ENCODE measurements at regions not wholly inside any gene's neighbourhood (a gene's known extent, or its start where the extent isn't known, plus 50 kb on each side); places are given as distances from the start of the nearest gene placed in this dataset.

DNA sequence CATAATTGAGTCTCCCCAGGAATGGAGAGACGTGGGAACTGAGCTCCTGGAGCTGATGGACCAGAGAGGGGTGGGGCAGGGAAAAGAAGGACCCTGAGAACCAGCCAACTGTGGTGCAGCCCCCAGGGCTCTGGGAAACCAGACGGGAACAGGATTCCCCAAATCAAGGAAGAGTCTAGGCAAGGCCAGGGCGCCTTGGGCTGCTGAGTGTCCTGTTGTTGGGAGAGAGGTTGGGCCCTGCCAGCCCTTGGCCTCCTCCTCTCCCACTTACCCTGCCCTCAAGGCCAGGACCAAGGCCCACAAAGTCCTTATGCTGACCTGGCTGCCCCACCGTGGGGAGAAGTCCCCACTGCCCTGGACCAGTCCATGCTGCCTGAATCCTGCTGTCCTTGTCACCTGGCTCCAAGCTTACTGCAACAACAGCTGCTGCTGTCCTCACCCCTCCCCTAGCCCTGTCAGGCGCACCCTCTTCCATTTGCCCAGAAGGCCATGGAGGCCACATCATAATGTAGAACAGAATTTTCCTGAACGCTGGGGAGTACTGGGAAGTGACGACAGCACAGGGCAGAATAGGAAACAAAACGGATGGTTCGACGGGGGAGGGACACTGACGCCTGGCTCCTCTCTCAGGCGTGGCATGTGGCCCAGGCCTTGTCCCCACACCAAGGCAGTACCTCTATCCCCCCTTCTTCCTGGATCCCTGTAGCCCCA is 132.9 kb upstream of the ZMIZ1 start:
- H3K9me3 ChIP-seq (ENCODE audit: low read depth) = no peaks in the 10 kb centered on the region
- no peak overlapping the region for H3K27ac ChIP-seq

DNA sequence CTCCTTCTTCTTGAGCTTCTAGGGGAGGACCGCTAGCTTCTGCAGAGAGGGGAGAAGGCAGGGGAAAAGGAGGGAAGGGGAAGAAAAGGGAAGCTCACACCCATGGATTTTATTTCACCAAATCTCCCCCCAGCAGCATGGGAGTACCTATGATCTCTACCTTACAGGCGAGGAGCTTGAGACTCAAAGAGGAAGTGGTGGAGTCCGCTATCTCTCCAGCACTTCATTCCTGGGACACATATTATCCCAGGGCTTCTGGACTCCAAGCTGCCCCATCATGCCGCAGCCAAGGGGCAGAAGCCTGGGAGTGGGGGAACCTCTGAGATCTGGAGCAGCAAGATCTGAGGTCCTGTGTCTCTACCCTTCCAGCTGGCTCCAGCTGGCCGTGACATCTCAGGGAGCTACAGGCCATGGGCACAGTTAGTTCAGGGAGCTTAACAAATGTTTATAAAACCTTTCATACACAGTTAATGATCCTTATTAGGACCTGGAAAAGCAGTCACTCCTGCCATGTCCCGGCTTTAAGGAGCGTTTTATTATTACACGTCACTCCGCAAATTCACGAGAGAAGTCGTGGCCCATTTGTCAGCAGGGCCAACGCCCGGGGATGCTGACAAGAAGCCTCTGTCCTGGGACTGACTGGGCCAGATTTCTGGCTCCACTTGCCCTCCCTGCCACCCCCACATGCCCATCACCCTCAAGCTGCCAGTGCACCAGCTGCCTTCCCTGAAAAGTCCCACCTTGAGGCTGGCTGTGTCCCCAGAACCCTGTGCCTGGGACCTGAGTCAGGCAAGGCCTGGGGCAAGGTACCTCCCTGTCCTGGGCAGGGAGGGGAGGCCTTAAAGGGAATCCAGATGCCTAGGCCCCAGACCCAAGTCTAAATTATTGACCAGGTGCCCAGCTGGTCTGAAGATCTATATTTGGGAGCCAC is 132.1 kb upstream of the ZMIZ1 start:
- no peak overlapping the region for H3K27ac ChIP-seq
- H3K27me3 ChIP-seq = no peaks in the 10 kb centered on the region
- peaks cover 8% of the 10 kb centered on the region for H3K4me1 ChIP-seq (ENCODE audit: low read depth)
- H3K36me3 ChIP-seq = no peaks in the 10 kb centered on the region
- H3K9me3 ChIP-seq (ENCODE audit: low read depth) = no peaks in the 10 kb centered on the region
- no peak for DNase-seq (ENCODE audit: low read depth in 1 of 2, low spot score in 1 of 2)
- TF ChIP-seq, protein P1, sequence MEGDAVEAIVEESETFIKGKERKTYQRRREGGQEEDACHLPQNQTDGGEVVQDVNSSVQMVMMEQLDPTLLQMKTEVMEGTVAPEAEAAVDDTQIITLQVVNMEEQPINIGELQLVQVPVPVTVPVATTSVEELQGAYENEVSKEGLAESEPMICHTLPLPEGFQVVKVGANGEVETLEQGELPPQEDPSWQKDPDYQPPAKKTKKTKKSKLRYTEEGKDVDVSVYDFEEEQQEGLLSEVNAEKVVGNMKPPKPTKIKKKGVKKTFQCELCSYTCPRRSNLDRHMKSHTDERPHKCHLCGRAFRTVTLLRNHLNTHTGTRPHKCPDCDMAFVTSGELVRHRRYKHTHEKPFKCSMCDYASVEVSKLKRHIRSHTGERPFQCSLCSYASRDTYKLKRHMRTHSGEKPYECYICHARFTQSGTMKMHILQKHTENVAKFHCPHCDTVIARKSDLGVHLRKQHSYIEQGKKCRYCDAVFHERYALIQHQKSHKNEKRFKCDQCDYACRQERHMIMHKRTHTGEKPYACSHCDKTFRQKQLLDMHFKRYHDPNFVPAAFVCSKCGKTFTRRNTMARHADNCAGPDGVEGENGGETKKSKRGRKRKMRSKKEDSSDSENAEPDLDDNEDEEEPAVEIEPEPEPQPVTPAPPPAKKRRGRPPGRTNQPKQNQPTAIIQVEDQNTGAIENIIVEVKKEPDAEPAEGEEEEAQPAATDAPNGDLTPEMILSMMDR (IDR thresholded peaks at IDR 0.05; ENCODE audit: low read depth, low read length) = no peak
- no peak overlapping the region for H3K4me3 ChIP-seq

More for the DNA sequence above, 132.9 kb upstream of the ZMIZ1 start:
- peak in 1 of 2 donors; percentile 28 for DNase-seq (ENCODE audit: low read depth in 1 of 2, low spot score in 1 of 2)
- Histone ChIP-seq H3K36me3 (no peaks in the 10 kb centered on the region), H3K4me3 (no peak overlapping the region), H3K27me3 (no peaks in the 10 kb centered on the region), H3K4me1 (ENCODE audit: low read depth) (peaks cover 8% of the 10 kb centered on the region)
- TF ChIP-seq, protein P1 (IDR thresholded peaks at IDR 0.05; ENCODE audit: low read depth, low read length) = no peak

DNA sequence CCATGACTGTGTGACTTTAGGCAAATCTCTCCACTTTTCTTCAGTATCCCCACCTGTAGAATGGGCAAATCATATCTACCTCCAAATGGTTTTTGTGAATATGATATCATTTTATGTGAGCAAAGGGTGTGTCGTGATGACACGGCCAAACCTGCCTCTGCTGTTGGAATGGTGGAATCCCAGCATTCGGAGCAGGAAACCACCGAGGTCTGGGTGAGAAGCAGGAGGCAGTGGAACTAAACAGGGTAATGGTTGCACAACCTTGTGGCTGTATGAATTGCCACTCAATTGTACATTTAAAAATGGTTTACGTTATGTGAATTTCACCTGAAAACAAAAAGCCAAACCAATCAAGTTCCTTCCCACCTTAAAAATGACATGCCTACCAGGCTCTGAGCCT is 131.4 kb upstream of the ZMIZ1 start:
- H3K9me3 ChIP-seq (ENCODE audit: low read depth) = no peaks in the 10 kb centered on the region
- H3K4me3 ChIP-seq = no peak overlapping the region
- H3K4me1 ChIP-seq (ENCODE audit: low read depth) = peaks cover 8% of the 10 kb centered on the region
- H3K27ac ChIP-seq = no peak overlapping the region
- peak in 1 of 2 donors; percentile 51 for DNase-seq (ENCODE audit: low read depth in 1 of 2, low spot score in 1 of 2)
- no peaks in the 10 kb centered on the region for H3K27me3 ChIP-seq
- TF ChIP-seq, protein P1 (IDR thresholded peaks at IDR 0.05; ENCODE audit: low read depth, low read length) = no peak
- H3K36me3 ChIP-seq = no peaks in the 10 kb centered on the region

DNA sequence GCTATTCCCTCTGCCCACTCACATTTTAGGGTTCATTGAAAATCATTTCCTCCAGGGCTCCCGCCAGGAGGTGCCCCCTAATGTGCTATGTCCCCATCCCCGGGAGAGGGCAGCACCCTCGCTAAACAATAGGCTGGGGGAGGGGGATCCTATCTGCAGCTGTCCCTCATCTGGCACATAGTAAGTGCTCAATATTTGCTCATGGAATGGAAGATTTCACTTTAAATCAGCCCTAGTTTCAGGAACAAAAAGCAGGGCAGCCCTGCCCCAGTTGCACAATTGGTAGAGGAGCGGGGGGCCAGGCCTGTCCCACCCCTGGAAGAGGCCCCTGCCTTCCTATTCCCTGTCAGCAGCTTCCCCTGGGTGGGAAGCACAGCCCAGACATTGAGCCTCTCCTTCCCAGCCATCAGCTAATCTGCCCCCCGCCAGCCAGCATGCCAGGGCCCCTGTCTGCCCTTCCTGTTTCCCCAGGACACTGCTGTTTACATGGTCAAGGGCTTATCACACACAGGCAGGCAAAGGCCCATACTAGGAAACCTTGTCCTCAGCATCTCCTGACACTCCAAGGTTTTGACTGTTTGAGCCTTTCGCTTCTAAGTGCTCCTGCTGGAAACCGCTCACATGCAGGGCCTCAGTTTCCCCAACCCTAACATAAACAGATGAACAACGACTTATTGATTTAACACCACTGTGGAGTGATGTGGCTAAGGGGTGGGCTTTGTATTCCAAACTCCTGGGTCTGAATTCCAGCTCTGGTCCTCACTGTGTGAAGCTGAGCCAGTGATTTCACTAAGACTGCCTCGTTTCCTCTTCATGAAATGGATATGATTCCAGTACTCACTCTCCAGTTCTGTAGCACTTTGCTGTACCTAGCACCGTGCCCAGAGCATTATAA is 130.7 kb upstream of the ZMIZ1 start:
- TF ChIP-seq, protein P1 (IDR thresholded peaks at IDR 0.05; ENCODE audit: low read depth, low read length) = no peak
- Histone ChIP-seq H3K9me3 (ENCODE audit: low read depth) (no peaks in the 10 kb centered on the region), H3K4me1 (ENCODE audit: low read depth) (peaks cover 8% of the 10 kb centered on the region), H3K4me3 (no peak overlapping the region), H3K36me3 (no peaks in the 10 kb centered on the region), H3K27ac (peak overlapping the region; percentile 11), H3K27me3 (no peaks in the 10 kb centered on the region)
- peak in 1 of 2 donors; percentile 29 for DNase-seq (ENCODE audit: low read depth in 1 of 2, low spot score in 1 of 2)

All from cardiac muscle cell (in vitro differentiated cells and primary cell).